Lower lobe of right lung (tissue), 2 donors: ENCODE measurements at regions not wholly inside any gene's neighbourhood (a gene's known extent, or its start where the extent isn't known, plus 50 kb on each side); places are given as distances from the start of the nearest gene placed in this dataset.

Source experiments
- ATAC-seq, 2 donors: fragments of 200-7000 bp; cut with Tn5 transposase; one replicate each; pipeline ENCODE4 v1.9.1; 2020 to 2022; ENCODE audit warnings: mild to moderate bottlenecking in 2 of 2, moderate library complexity in 2 of 2
- DNase-seq: peaks from one replicate; pipeline ENCODE4 v3.0.0-alpha.2; 2020
- H3K27ac ChIP-seq: fragments of 200-600 bp; one replicate; pipeline ENCODE4 v1.8.0; 2022
- H3K27me3 ChIP-seq: fragments of 200-600 bp; one replicate; pipeline ENCODE4 v1.8.0; 2022; ENCODE audit warnings: low read depth
- H3K36me3 ChIP-seq: fragments of 200-600 bp; one replicate; pipeline ENCODE4 v1.8.0; 2022; ENCODE audit warnings: mild to moderate bottlenecking
- H3K4me1 ChIP-seq: fragments of 200-600 bp; one replicate; pipeline ENCODE4 v1.8.0; 2022
- H3K4me3 ChIP-seq: fragments of 200-600 bp; one replicate; pipeline ENCODE4 v1.8.0; 2022; ENCODE audit warnings: mild to moderate bottlenecking
- H3K9me3 ChIP-seq: fragments of 200-600 bp; one replicate; pipeline ENCODE4 v1.8.0; 2022
- intact Hi-C: fragments of 100-400 bp; cut with DNase I; formaldehyde crosslinking; loops from one replicate; pipeline ENCODE4 v1.11.0; 2022
- TF ChIP-seq, protein P1 (sequence below): fragments of 200-600 bp; IDR thresholded peaks from one replicate; pipeline ENCODE4 v1.8.0; 2022; ENCODE audit warnings: antibody characterized with exemption, mild to moderate bottlenecking
- donor health status: DM: no; HTN: yes; CAD: no; lungs with severe emphysema.

DNA sequence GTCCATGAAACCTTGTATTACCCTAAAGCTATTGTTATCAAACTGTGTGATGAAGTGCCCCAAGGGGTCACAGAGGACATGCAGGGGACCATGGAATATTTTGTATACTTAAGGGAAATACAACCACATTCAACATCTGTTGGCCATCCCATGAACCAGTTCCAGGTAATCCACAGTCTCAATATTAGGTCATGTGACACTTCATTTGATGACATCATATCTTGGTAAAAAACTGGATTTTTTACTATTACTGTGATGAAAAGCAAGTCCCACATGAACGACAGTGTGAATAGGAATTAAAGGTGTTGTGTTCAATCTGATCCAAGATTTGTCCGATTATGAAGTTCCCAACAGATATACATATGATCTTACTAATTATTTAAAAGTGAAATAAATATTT lies 355.2 kb downstream of the IRS2 start:
- no peaks in the 10 kb centered on the region for H3K36me3 ChIP-seq
- intact Hi-C loops, result no loop called here
- TF ChIP-seq, protein P1, sequence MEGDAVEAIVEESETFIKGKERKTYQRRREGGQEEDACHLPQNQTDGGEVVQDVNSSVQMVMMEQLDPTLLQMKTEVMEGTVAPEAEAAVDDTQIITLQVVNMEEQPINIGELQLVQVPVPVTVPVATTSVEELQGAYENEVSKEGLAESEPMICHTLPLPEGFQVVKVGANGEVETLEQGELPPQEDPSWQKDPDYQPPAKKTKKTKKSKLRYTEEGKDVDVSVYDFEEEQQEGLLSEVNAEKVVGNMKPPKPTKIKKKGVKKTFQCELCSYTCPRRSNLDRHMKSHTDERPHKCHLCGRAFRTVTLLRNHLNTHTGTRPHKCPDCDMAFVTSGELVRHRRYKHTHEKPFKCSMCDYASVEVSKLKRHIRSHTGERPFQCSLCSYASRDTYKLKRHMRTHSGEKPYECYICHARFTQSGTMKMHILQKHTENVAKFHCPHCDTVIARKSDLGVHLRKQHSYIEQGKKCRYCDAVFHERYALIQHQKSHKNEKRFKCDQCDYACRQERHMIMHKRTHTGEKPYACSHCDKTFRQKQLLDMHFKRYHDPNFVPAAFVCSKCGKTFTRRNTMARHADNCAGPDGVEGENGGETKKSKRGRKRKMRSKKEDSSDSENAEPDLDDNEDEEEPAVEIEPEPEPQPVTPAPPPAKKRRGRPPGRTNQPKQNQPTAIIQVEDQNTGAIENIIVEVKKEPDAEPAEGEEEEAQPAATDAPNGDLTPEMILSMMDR, result no peak

DNA sequence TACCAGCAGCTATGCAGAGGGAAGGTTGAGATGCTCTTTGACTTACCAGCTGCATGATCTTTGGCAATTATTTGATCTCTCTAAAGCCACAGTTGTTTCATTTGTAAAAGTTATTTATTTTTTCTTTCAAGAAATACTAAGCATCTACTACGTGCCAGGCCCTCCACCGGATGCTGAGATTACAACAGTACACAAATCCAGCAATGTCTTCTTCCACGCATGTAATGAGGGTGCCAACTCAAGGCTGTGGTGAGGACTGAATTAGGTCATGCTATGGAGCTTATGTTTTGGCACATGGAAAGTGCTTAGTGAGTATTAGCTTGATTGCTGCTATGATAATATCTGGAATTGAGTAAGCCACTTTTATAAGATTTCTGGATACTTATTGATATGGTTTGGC lies 358.2 kb downstream of the IRS2 start:
- Histone ChIP-seq H3K9me3 (no peaks in the 10 kb centered on the region), H3K27ac (no peak overlapping the region), H3K4me1 (no peaks in the 10 kb centered on the region), H3K36me3 (no peaks in the 10 kb centered on the region), H3K4me3 (no peak overlapping the region), H3K27me3 (no peaks in the 10 kb centered on the region)
- no peak for DNase-seq
- intact Hi-C loops, result no loop called here
- TF ChIP-seq, protein P1, result no peak
- ATAC-seq, result no peak

More for the DNA sequence above, 355.2 kb downstream of the IRS2 start:
- no peak for DNase-seq
- Histone ChIP-seq H3K4me3 (no peak overlapping the region), H3K27me3 (no peaks in the 10 kb centered on the region), H3K27ac (no peak overlapping the region), H3K4me1 (no peaks in the 10 kb centered on the region), H3K9me3 (no peaks in the 10 kb centered on the region)
- no peak for ATAC-seq

DNA sequence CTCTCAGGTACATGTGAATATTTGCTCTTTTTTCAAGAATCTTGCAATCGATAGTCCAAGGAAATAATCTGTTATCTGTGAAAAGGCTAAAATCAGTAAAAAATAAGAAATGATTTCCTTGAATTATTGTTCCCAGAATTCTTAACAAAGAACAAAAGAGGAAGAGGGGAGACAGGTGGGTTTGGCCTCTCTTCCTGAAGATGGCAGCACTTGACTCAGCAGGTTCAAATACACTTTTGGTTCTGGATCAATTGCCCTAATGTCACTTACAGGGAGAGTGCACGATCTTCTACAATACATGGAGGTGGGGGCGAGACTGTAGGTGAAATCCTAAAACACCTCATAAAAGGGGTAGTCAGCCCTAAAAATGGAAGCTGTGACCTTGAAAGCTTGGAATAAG lies 358.7 kb downstream of the IRS2 start:
- ATAC-seq (no peak), DNase-seq (no peak)
- H3K36me3 ChIP-seq, result no peaks in the 10 kb centered on the region
- H3K27me3 ChIP-seq, result no peaks in the 10 kb centered on the region
- no peak overlapping the region for H3K27ac ChIP-seq
- H3K4me1 ChIP-seq, result no peaks in the 10 kb centered on the region
- H3K9me3 ChIP-seq, result no peaks in the 10 kb centered on the region
- intact Hi-C loops, result no loop called here
- TF ChIP-seq, protein P1, result no peak
- H3K4me3 ChIP-seq, result no peak overlapping the region

DNA sequence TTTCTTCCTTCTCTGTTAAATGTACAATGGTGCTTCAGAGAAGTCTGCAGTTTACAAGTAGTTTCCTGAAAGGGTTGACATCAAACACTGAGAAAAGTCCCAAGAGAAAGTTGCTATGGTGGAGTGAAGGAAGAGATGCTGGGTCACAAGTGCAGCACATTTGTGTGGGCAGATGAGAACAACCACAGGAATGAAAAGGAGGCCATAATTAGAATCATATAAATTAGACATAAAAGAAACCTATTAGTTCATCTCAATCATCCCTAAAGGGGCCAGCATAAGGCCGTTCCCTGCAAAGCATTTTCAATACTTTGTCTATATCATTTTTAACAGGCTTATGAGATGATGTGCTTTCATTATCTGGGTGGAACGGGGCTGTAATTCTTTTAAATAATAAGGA lies 359.2 kb downstream of the IRS2 start:
- no peak overlapping the region for H3K4me3 ChIP-seq
- no peaks in the 10 kb centered on the region for H3K36me3 ChIP-seq
- H3K27ac ChIP-seq, result no peak overlapping the region
- no peaks in the 10 kb centered on the region for H3K9me3 ChIP-seq
- intact Hi-C loops, result no loop called here
- H3K27me3 ChIP-seq, result no peaks in the 10 kb centered on the region
- DNase-seq (no peak), ATAC-seq (no peak)
- H3K4me1 ChIP-seq, result no peaks in the 10 kb centered on the region
- TF ChIP-seq, protein P1, result no peak

DNA sequence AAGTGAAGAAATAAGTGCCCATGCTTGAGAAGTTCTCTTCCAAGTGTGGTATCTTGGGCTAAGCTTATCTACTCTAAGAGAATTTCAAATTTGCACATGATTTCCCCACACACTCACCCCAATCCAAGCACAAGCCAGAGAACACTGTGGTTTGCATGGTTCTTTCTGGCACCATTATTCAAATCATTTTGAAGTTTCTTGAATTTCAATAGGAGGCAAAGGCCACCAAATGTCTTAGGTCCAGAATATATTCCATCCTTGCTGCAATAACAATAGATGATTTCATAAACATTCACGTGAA lies 359.7 kb downstream of the IRS2 start:
- no peak for DNase-seq
- Histone ChIP-seq H3K36me3 (no peaks in the 10 kb centered on the region), H3K9me3 (no peaks in the 10 kb centered on the region), H3K27me3 (no peaks in the 10 kb centered on the region), H3K27ac (no peak overlapping the region), H3K4me3 (no peak overlapping the region), H3K4me1 (no peaks in the 10 kb centered on the region)
- ATAC-seq, result no peak
- TF ChIP-seq, protein P1, result no peak
- intact Hi-C loops, result no loop called here
